NB4 (cell line): ENCODE measurements at regions not wholly inside any gene's neighbourhood (a gene's known extent, or its start where the extent isn't known, plus 50 kb on each side); places are given as distances from the start of the nearest gene placed in this dataset.

ENCODE experiments used
- MYC ChIP-seq: IDR thresholded peaks from 2 replicates; pipeline ENCODE4 v1.6.1; 2011; ENCODE audit warnings: low read depth, low read length
- POLR2A ChIP-seq: IDR thresholded peaks from 2 replicates; pipeline ENCODE4 v1.6.1; 2011; ENCODE audit warnings: mild to moderate bottlenecking; ENCODE audit not compliant: insufficient read length; ENCODE audit errors: extremely low read depth
- TF ChIP-seq, protein P1 (sequence below): IDR thresholded peaks from one replicate; pipeline ENCODE4 v1.5.1; 2012; ENCODE audit warnings: low read depth, low read length
- TF ChIP-seq, protein P2 (sequence below): IDR thresholded peaks from 2 replicates; pipeline ENCODE4 v1.6.1; 2011; ENCODE audit warnings: low read depth, low read length

DNA sequence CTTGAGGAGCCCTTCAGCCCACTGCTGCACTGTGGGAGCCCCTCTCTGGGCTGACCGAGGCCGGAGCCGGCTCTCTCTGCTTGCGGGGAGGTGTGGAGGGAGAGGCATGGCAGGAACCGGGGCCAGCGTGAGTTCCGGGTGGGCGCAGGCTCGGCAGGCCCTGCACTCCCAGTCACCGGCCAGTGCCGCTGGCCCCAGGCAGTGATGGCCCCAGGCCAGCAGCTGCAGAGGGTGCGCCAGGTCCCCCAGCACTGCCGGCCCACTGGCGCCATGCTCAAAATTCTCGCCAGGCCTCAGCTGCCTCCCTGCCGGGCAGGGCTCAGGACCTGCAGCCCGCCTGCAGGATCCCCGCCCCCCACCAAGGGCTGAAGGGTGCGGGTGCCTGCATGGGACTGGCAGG, 128.4 kb upstream of the STARD3NL start:
- no peak for TF ChIP-seq POLR2A
- TF ChIP-seq, protein P1, sequence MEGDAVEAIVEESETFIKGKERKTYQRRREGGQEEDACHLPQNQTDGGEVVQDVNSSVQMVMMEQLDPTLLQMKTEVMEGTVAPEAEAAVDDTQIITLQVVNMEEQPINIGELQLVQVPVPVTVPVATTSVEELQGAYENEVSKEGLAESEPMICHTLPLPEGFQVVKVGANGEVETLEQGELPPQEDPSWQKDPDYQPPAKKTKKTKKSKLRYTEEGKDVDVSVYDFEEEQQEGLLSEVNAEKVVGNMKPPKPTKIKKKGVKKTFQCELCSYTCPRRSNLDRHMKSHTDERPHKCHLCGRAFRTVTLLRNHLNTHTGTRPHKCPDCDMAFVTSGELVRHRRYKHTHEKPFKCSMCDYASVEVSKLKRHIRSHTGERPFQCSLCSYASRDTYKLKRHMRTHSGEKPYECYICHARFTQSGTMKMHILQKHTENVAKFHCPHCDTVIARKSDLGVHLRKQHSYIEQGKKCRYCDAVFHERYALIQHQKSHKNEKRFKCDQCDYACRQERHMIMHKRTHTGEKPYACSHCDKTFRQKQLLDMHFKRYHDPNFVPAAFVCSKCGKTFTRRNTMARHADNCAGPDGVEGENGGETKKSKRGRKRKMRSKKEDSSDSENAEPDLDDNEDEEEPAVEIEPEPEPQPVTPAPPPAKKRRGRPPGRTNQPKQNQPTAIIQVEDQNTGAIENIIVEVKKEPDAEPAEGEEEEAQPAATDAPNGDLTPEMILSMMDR, result no peak
- TF ChIP-seq MYC, result no peak
- TF ChIP-seq, protein P2, sequence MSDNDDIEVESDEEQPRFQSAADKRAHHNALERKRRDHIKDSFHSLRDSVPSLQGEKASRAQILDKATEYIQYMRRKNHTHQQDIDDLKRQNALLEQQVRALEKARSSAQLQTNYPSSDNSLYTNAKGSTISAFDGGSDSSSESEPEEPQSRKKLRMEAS, result no peak
